ENCODE measurements at regions not wholly inside any gene's neighbourhood (a gene's known extent, or its start where the extent isn't known, plus 50 kb on each side); places are given as distances from the start of the nearest gene placed in this dataset.
"Not testable (repeated sequence)": the region's sequence is repeated elsewhere in the genome, so short reads cannot be mapped to it uniquely, and the experiment has no call there.

DNA sequence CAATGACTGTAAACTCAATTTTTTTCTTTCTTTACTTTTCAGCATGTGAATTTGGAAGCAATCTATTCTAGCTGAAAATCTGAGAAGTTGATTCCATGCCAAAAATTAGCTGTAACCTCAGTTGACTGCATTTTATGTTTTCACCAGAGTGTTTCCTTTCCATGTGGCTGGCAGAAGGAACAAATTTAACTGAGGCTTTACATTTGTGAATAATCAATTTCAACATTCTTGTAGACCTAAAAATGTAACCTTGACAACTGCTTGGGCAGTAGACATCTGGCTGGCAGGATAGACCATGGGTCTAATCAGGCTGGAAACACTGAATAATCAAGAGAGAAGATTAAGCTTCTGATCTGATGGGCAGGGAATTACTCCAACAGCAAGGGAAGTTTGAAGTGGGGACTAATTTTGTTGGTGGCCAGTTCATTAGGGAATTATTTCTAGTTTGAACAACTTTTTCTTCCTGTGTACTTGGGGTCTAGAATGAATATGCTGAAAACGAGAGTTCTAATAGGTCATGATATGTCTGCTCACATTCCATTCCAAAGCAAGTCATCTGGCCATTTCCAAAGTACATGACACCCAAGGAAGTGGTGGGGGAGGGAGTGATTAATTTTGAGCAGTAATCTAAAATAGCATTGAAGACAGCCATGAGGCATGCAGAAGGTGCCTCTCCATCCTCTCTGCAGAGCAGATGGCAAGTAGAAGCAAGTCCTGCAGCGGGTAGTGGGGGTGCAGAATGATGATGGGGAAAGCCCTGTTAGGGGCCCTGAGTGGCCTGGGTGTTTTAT lies 68.2 kb downstream of the ATP23 start:
- DNase-seq: no peak
- ATAC-seq (ENCODE audit: poor library complexity): no peak
- intact Hi-C loops (cut with DNase I): no loop called here

- intact Hi-C loops (cut with DNase I): no loop called here
- DNase-seq (no peak), ATAC-seq (ENCODE audit: poor library complexity) (no peak)
These were observed 70.3 kb downstream of the ATP23 start for GRCh38 chr12:58011676-58012075.

GRCh38 chr12:58022379-58023020 lies 81.1 kb downstream of the ATP23 start:
- DNase-seq; ATAC-seq (ENCODE audit: poor library complexity): not testable (repeated sequence)

DNA sequence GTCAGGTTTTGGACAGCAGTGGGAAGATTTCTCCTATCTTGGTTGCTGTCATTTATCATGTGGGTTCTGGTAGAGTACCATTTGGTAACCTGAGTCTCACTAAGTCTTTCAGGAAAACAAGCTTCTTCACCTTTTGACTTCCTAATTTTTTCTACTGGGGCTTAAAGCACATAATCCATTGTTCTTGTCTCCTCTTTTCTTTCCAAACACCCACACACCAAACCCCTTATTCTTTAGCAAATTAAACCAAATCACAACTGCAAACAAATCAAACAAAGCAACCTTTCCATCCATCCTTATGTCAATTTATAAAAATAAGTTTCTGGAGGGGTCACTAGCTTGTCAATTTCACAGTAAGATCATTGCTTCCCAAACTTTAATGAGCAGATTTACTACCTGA lies 84.1 kb downstream of the ATP23 start:
- intact Hi-C loops (cut with DNase I): no loop called here
- ATAC-seq (ENCODE audit: poor library complexity): no peak

More at GRCh38 chr12:58022379-58023020, 81.1 kb downstream of the ATP23 start:
- intact Hi-C loops (cut with DNase I): not testable (repeated sequence)

DNA sequence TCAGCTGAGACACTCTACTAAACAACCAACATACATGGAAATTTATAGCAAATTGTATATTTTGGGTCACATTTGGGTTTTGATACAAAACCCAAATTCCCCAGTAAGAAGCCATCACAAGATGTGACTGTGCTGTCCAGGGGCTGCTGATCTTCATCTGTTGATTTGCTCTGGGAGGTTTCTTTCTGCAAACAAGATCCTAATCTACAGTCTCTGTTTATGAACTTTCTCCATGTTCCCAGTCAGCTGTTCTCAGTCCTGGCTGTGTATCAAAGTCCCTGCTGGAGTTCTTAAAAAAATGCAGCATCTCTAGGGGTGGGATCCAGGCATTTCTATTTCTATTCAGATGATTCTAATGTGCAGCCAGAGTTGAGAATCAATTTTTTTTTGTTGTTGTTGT lies 85.1 kb downstream of the ATP23 start:
- no peak for DNase-seq
- ATAC-seq (ENCODE audit: poor library complexity): no peak

More for the DNA sequence above, 84.1 kb downstream of the ATP23 start:
- no peak for DNase-seq

GRCh38 chr12:58026897-58027891 lies 85.8 kb downstream of the ATP23 start:
- no peak for ATAC-seq (ENCODE audit: poor library complexity)
- no peak for DNase-seq
- intact Hi-C loops (cut with DNase I): no loop called here

More for the DNA sequence above, 85.1 kb downstream of the ATP23 start:
- intact Hi-C loops (cut with DNase I): no loop called here

DNA sequence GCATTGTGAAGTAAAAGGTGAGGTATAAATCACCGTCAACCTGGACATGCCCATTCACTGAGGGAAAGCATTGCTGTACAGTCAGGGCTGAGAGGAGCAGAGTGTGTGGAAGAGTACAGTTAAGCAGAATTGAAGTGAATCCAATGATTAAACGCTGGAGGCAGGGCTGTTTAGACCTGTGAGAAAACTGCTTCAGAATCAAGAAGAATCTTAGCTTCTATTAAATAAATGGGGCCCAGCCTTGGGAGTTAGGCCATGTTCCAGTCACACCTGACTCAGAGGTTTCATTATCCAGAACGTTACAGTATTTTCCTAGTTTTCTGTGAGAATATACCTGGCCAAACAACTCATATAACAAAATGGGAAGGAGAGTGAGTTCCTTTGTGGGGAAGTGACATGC lies 86.9 kb downstream of the ATP23 start:
- intact Hi-C loops (cut with DNase I): no loop called here
- DNase-seq (no peak), ATAC-seq (ENCODE audit: poor library complexity) (no peak)

DNA sequence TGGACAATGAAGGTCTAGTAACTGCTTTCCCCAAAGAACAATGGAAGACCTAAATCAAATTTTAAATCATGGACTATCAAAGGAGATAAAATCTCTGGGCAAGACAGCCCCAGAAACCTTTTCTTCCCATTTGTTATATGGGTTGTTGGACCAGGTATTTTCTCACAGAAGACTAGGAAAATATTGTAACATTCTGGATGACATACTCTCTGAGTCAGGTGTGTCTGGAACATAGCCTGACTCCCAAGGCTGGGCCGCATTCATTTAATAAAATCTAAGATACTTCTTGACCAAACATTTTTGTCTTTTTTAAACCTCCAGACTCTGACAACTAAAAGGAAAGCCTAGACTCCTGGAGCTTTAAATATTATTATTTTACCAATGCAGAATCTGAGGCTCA lies 87.9 kb downstream of the ATP23 start:
- intact Hi-C loops (cut with DNase I): no loop called here
- DNase-seq (no peak), ATAC-seq (ENCODE audit: poor library complexity) (no peak)

- intact Hi-C loops (cut with DNase I): no loop called here
- DNase-seq (no peak), ATAC-seq (ENCODE audit: poor library complexity) (no peak)
These were observed 89.4 kb downstream of the ATP23 start for GRCh38 chr12:58030566-58031279.

GRCh38 chr12:58032156-58032555 lies 90.8 kb downstream of the ATP23 start:
- ATAC-seq (ENCODE audit: poor library complexity) (no peak), DNase-seq (no peak)
- intact Hi-C loops (cut with DNase I): no loop called here

- DNase-seq: no peak
- ATAC-seq (ENCODE audit: poor library complexity): no peak
- intact Hi-C loops (cut with DNase I): no loop called here
These were observed 92.5 kb downstream of the ATP23 start for GRCh38 chr12:58033831-58034230.

GRCh38 chr12:58034311-58034710 lies 92.9 kb downstream of the ATP23 start:
- ATAC-seq (ENCODE audit: poor library complexity): peak; percentile 20
- intact Hi-C loops (cut with DNase I): no loop called here

DNA sequence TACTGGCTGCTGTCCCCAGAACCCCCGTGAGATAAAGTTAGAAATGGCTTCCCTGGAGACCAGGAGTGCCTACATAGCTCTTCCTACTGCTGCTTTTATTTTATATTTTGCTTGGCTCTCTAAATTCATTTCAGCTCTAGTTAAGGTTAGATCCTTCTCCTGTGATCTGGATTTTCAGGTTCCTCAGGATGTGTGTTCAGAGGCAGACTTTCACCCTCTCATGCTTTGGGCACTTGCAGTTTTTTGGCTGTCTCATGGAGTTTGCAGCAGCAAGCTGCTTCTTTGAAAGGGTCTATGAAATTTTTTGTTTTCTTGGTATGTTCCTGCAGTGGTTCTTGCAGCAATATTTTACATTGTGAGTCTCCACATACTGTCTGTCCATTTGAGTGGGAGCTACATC lies 93.3 kb downstream of the ATP23 start:
- DNase-seq: no peak
- peak; percentile 15 for ATAC-seq (ENCODE audit: poor library complexity)
- intact Hi-C loops (cut with DNase I): no loop called here

More at GRCh38 chr12:58034311-58034710, 92.9 kb downstream of the ATP23 start:
- peak; percentile 25 for DNase-seq

GRCh38 chr12:58041441-58041840 lies 100.1 kb downstream of the ATP23 start:
- DNase-seq: no peak
- ATAC-seq (ENCODE audit: poor library complexity): no peak

GRCh38 chr12:58044966-58045365 lies 103.6 kb downstream of the ATP23 start:
- intact Hi-C loops (cut with DNase I): no loop called here
- DNase-seq (no peak), ATAC-seq (ENCODE audit: poor library complexity) (no peak)

More at GRCh38 chr12:58041441-58041840, 100.1 kb downstream of the ATP23 start:
- intact Hi-C loops (cut with DNase I): no loop called here

DNA sequence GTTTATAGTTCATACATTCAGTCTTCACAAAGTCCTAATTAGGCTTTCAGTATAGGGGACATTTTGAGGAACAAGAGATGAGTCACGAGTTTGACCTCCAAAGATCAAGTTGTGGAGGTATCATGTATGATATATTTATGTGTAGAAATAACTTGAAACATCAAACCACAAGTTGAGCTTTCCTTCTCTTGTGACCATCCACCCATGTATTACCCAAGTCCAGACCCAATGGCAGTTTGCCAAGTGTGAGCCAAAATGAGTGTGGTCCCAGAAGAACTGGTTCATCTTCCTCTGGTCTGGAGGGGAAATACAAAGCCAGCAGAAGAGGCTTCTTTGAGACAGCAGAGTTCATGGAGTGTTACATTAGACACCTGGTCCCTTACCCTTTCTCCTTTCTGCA lies 104.9 kb downstream of the ATP23 start:
- intact Hi-C loops (cut with DNase I): no loop called here
- DNase-seq: no peak
- ATAC-seq (ENCODE audit: poor library complexity): no peak

DNA sequence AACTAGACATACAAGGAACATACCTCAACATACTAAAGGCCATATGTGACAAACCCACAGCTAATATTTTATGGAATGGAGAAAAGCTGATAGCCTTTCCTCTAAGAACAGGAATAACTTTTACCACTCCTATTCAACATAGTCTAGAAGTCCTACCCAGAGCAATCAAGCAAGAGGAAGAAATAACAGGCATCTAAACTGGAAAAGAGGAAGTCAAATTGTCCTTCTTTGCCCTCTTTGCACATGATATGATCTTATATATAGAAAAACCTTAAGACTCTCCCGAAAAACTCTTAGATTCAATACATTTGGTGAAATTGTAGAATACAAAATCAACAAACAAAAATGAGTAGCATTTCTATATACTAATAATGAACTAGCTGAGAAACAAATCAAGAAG lies 110.0 kb downstream of the ATP23 start:
- DNase-seq: no peak
- intact Hi-C loops (cut with DNase I): no loop called here
- ATAC-seq (ENCODE audit: poor library complexity): no peak

DNA sequence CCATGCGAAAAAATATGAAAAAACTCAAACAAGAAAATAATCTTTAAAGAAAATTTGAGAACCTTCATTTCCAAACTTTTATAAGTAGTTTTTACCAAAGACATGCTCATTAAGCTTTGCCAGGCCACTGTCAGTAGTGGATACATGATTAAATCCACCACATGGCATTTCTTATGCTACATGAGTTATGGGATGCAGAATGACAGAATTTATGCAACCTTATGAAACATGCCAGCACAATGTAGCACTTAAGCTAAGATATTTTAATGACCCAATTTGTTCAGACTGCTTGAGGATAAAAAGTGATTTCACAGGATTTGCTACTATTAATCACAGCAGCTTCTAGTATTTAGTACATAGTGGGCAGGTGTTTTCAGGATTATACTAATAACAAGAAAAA lies 123.3 kb downstream of the ATP23 start:
- intact Hi-C loops (cut with DNase I): no loop called here
- no peak for DNase-seq
- ATAC-seq (ENCODE audit: poor library complexity): no peak

Data from Right ventricle myocardium superior (tissue), 1 donor.